ENCODE measurements at regions not wholly inside any gene's neighbourhood (a gene's known extent, or its start where the extent isn't known, plus 50 kb on each side); places are given as distances from the start of the nearest gene placed in this dataset.

DNA sequence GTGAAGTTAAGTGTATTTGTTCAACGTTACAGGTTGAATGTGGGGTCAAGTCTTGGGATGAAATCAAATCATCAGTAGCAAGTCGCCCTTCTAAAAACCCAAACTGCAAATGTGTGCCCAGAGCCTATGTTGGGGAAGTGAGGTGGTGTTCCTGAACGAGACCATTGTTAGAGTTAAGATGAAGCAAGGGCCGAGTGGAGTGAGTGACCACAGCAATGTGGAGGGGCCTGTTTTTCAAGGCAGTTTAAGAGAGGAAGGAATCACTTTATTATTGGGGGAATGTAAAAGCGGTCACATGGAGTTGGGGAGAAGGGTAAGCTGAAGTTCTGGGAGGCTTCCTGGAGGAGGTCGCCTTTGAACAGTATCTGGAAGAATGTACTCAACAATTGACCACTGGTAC, 68.5 kb downstream of the MYCN start:
- DNase-seq (ENCODE audit: low read depth in 2 of 2): no peak

DNA sequence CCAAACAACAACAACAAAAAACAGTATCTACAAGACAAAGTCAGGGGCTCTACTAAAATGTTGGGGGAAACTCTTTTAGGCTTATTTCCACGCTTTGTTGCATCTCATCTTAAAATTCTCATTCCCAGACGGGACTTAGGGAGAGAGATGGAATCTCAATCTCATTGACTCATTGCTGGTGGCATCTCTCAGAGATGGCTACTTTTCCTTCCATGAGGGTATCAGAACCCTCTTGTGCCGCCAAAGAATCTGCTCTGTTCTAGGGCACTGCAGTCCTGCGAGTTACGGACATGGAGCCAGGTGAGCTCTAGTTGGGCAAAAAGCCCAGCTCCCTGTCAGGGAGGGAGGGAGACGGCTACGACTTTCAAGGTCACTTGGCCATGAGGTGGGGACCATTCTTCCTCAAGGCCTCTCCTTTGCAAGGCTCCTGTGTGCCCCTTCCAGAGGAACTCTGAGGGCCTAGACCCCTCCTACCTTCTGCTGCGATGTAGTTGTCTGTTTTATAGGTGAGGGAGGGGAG, 68.0 kb downstream of the MYCN start:
- no peak for DNase-seq (ENCODE audit: low read depth in 2 of 2)

DNA sequence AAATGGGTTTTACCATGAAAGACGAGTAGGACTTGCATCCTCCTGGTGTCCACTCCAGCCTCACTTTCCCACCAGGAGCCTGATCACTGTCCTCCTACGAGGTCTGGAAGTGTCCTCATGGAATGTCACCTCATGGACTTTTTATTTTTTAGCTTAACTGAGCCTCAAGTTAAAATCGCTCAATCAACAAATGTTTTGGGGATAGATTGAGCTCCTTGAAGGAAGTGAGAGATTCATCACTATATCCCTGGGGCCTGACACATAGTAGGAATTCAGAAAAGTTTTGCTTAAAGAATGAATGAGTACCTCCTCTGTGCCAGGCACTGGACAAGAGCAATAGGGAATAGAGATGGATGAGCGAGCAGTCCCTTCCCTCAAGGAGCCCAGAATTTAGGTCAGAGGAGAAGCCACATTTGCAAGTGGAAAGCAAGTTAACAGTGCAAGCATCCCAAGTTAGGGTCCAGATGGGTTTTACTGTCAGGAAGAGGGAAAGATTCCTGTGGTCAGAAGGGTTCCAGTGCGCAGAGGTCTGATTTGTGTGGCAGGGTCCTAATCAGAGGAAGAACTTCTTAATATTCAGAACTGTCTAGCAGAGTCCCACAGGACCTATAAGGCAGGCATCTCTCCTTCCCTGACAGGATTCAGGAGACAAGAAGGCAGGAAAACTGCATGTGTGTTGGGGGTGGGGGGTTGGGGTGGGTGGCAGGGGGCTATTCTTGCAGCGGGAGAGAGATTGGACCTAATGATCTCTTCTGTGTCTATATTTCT, 67.0 kb downstream of the MYCN start:
- no peak for DNase-seq (ENCODE audit: low read depth in 2 of 2)

- DNase-seq (ENCODE audit: low read depth in 2 of 2): no peak
Measured at GRCh38 chr2:16006537-16007166, 66.3 kb downstream of the MYCN start.

DNA sequence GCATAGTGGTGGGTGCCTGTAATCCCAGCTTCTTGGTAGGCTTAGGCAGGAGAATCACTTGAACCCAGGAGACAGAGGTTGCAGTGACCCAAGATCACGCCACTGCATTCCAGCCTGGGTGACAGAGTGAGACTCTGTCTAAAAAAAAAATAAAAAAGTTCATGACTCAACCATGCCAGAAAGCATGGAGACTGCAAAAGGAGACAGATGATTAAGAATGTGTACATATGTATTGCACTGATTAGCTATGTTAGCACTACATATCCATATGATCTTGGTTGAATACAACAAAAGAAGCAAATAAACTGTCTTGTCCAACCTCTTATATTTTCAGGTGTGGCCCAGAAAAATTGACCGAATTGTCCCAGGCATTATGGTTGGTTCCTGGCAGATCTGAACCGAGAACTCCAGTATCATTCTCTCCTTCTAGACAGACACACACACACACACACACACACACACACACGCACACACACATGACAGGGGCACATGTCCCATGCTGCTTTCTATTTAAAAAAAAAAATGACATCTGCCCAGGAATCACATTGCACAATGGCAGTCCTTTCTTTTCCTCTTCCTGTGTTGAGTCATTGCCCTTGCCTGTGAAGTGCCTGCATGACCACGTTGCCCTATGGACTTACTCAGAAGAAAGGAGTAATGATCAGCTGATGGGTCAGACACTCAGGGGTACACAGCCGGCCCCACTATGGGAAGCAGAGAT, 65.6 kb downstream of the MYCN start:
- DNase-seq (ENCODE audit: low read depth in 2 of 2): no peak

GRCh38 chr2:16005389-16005788, 65.0 kb downstream of the MYCN start:
- no peak for DNase-seq (ENCODE audit: low read depth in 2 of 2)

- no peak for DNase-seq (ENCODE audit: low read depth in 2 of 2)
Measured at GRCh38 chr2:16003809-16004208, 63.5 kb downstream of the MYCN start.

DNA sequence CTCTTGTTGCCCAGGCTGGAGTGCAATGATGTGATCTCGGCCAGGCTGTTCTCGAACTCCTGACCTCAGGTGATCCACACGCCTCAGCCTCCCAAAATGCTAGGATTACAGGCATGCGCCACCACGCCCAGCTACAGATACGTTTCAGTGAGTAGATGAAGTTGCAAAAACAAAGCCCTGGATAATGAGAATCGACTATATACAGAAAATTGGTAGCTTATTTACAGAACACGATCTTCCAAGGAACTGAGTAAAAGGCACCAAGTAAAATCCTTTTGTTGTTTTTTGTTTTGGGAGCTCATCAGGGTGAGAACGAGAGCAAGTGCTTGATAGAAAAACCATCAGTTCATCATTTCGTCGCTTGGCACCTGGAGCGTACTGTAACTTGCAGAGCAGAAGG, 62.8 kb downstream of the MYCN start:
- no peak for DNase-seq (ENCODE audit: low read depth in 2 of 2)

- DNase-seq (ENCODE audit: low read depth in 2 of 2): no peak
Measured at GRCh38 chr2:16002575-16002974, 62.2 kb downstream of the MYCN start.

DNA sequence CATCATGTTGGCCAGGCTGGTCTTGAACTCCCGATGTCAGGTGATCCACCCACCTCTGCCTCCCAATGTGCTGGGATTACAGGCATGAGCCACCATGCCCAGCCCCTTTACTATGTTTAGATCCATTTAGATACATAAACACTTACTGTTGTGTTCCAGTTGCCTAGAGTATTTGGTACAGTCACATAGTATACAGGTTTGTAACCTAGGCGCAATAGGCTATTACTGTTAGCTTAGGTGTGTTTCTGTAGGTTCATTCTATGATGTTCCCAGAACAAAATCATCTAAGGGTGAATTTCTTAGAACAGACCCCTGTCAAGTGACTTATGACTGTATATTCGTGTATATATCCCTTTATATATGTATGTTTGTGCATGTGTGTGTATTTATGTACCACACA, 61.8 kb downstream of the MYCN start:
- no peak for DNase-seq (ENCODE audit: low read depth in 2 of 2)

DNA sequence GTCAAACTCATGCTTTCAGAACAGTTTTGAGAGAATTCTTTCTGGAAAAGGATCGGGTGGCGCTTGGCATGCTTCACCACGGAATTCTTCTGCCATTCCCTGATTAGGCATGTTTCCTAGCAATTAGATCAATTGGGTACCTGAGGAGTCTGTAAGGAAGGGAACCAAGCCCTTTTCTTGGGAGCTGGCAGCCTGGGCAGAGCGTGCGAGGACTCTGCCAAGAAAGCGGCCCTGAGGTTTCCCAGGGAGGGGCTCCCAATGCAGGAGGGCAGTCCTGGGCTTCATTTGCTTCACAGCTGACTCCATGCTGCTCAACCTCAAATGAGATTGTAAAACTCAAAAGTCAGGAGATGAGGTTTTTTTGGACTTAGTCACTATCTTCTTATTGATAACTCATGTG, 60.3 kb downstream of the MYCN start:
- no peak for DNase-seq (ENCODE audit: low read depth in 2 of 2)

GRCh38 chr2:15999596-16000469, 59.5 kb downstream of the MYCN start:
- DNase-seq (ENCODE audit: low read depth in 2 of 2): no peak

- no peak for DNase-seq (ENCODE audit: low read depth in 2 of 2)
Measured at GRCh38 chr2:15997728-15998280, 57.5 kb downstream of the MYCN start.

- DNase-seq (ENCODE audit: low read depth in 2 of 2): no peak
Measured at GRCh38 chr2:15996536-15997423, 56.4 kb downstream of the MYCN start.
